HG03196 (cell line): ENCODE measurements at regions not wholly inside any gene's neighbourhood (a gene's known extent, or its start where the extent isn't known, plus 50 kb on each side); places are given as distances from the start of the nearest gene placed in this dataset.
"Not testable (repeated sequence)": the region's sequence is repeated elsewhere in the genome, so short reads cannot be mapped to it uniquely, and the experiment has no call there.

ENCODE experiments used
- ATAC-seq: cut with Tn5 transposase; IDR thresholded peaks from one replicate; pipeline ENCODE4 v1.9.1; 2021; ENCODE audit not compliant: unreplicated experiment

DNA sequence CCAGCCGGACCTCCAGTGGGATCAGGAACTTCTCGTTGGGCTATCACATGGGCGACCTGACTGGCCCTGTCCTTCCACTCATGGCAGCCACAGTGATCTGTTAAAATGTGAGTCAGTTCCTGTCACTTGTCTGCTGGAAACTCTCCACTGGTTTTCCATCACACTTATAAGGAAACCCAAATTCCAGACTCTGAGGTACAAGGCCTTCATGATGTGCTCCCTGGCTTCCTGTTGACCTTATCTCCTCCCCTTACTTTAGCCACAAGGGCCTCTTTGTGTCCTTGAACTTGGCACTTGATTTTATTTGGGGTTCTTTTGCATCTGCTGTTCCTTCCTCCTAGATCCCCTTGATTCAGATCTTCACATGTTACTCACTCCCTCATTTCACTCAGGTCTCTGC, 96.8 kb downstream of the TENT5C start:
- no peak for ATAC-seq

GRCh38 chr1:117707371-117707770, 101.5 kb downstream of the TENT5C start:
- ATAC-seq, result no peak

- no peak for ATAC-seq
These were observed 102.7 kb downstream of the TENT5C start for GRCh38 chr1:117708323-117709248.

GRCh38 chr1:117709249-117709691, 103.4 kb downstream of the TENT5C start:
- no peak for ATAC-seq

- no peak for ATAC-seq
These were observed 104.9 kb downstream of the TENT5C start for GRCh38 chr1:117710710-117711109.

DNA sequence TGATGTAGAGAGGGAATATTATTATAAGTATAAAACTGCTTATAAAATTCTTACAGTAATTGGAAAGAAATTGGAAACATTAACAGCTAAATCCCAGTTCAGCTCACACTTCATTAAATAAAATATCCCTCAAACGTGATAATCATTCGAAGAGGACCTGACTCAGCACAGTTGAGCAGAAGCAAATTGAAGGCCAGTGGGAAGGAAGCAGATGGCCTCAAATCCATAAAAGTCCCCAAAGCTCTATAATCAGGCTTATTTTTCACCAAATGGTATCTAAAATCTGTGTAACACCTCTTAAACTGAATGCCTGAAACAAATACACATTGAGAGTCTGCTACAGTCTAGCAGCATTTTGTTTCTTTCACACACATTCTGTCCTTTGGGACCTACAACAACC, 106.8 kb downstream of the TENT5C start:
- no peak for ATAC-seq

- ATAC-seq, result no peak
These were observed 108.7 kb downstream of the TENT5C start for GRCh38 chr1:117714546-117714945.

DNA sequence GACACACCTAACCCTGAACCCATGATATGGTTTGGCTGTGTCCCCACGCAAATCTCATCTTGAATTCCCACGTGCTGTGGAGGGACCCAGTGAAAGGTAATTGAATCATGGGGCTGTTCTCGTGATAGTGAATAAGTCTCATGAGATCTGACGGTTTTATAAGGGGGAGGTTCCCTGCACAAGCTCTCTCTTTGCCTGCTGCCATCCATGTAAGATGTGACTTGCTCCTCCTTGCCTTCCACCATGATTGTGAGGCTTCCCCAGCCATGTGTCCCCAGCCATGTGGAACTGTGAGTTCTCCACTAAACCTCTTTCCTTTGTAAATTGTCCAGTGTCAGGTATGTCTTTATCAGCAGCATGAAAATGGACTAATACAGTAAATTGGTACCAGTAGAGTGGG, 110.2 kb downstream of the TENT5C start:
- not testable (repeated sequence) for ATAC-seq

DNA sequence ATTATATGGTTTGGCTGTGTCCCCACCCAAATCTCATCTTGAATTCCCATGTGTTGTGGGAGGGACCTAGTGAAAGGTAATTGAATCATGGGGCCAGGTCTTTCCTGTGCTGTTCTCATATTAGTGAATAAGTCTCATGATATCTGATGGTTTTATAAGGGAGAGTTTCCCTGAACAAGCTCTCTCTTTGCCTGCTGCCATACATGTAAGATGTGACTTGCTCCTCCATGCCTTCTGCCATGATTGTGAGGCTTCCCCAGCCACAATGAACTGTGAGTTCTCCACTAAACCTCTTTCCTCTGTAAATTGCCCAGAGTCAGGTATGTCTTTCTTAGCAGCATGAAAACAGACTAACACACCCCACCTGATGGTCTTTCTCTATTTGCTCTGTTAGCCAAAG, 112.1 kb downstream of the TENT5C start:
- ATAC-seq, result not testable (repeated sequence)

DNA sequence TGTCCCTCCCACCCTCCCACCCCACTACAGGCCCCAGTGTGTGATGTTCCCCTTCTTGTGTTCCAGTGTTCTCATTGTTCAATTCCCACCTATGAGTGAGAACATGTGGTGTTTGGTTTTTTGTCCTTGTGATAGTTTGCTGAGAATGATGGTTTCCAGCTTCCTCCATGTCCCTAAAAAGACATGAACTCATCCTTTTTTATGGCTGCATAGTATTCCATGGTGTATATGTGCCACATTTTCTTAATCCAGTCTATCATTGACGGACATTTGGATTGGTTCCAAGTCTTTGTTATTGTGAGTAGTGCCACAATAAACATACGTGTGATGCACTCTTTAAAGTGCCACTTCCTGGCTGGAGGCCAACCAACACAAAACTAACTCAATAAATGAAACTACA, 112.7 kb downstream of the TENT5C start:
- ATAC-seq, result not testable (repeated sequence)

- ATAC-seq, result no peak
These were observed 113.2 kb downstream of the TENT5C start for GRCh38 chr1:117719004-117719403.

DNA sequence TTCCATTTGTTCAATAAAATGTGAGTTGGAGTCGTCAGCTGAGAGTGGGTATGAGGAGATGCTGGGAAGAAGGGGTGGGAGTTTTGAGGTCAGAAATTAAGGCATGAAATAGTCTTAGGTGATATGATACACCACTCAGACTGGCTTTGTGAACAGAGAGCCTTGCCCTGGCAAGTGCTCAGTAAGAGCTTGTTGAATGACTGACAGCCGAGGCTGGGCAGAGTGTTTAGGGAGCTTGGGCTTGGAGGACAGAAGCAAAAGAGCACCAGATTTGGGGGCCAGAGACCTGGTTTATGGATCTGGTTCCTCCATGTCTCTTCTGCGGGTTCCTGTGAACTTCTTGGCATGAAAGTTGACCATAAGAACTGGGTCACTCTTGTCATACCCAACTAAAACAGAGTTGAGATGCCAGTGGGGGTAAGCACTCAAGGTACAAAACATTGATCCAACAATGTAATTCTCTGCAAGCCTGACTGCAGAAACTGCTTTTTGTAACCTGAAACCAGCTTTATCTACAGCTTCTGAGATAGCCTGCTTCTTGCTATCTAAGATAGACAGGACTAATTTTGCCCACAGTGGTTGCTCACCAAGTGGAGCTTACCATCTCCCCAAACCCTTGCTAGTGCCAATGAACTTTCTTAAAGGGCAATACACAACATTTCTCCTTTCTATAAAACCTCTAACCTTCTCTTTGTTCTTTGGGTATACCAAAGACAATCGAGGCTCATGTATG, 126.4 kb downstream of the TENT5C start:
- ATAC-seq, result no peak

- no peak for ATAC-seq
These were observed 127.1 kb downstream of the TENT5C start for GRCh38 chr1:117732956-117733355.

DNA sequence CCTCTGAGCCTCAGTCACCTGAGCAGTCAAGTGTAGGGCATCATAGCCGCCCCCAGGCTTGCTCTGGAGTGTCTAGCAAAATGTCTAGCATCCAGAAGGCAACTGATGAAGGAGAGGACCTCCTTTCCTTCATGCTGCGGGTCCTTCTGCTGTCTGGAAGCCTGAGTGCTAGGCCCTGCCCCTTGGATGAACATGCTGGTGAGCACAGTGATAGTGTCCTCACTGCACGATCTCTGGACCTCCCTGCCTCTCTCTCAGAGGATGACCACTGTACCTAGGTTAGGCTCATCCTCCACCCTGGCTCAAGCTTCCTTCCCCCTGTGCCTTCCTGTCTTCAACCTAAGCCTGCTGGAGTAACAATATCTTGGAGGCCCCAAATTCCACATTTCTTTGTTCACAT, 128.6 kb downstream of the TENT5C start:
- no peak for ATAC-seq

GRCh38 chr1:117735045-117735992, 129.5 kb downstream of the TENT5C start:
- ATAC-seq, result no peak

DNA sequence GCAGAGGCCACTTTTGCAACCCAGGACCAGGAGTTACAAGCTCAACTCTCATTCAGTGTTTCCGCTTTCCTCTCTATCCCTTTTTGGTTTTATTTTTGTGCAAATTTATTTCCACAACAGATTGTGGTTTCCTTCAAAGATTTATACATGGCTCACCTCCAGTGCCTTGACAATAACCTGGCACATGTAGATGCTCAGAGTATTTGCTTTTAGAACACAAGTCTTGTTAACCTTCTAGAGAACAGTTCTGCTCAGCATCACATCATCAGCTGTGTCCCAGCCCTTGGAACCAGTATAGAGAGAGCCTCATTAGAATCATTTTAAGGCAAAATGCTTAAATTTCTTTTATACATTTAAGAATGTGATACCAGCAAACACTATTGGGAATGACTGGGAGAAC, 133.7 kb downstream of the TENT5C start:
- no peak for ATAC-seq

DNA sequence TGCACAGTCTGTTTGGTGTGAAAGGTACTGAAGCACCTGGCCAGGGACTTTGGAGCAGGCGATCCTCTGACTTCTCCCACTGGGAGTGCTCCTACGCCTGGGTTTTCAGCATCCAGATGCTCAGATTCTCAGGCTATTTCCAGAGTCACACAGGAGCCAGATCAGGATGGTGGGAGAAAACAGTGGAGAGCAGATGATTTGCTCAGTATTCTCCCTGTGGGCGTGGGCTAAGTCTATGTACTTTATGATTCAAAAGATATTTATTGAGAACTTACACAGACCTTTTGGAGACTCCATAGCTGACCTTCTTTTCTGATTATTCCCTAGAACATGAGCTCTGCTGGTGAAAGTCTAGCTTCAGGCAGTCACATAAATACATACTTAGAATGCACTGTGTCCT, 134.6 kb downstream of the TENT5C start:
- no peak for ATAC-seq

GRCh38 chr1:117746565-117746964, 140.7 kb downstream of the TENT5C start:
- not testable (repeated sequence) for ATAC-seq

GRCh38 chr1:117747605-117748004, 141.8 kb downstream of the TENT5C start:
- no peak for ATAC-seq

DNA sequence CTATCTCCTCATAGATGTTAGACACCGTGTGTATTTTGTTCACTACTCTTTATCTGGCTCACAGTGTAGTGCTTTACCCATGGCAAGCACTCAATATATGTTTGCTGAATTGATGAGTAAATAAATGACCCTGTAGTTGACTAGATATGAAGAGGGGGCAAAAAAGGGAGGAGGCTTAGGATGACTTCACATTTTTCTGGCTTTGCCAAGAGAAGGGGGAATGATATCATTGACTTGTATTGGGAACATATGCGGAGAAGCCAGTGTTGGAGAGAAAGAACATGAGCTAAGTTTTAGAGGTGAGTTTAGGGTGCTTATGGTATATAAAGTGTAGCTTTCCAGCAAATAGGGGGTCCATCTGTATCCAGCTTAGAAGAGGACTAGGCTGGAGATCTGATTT, 145.5 kb downstream of the TENT5C start:
- no peak for ATAC-seq

GRCh38 chr1:117752661-117753060, 146.8 kb downstream of the TENT5C start:
- ATAC-seq, result no peak
